ENCODE measurements at regions not wholly inside any gene's neighbourhood (a gene's known extent, or its start where the extent isn't known, plus 50 kb on each side); places are given as distances from the start of the nearest gene placed in this dataset.

DNA sequence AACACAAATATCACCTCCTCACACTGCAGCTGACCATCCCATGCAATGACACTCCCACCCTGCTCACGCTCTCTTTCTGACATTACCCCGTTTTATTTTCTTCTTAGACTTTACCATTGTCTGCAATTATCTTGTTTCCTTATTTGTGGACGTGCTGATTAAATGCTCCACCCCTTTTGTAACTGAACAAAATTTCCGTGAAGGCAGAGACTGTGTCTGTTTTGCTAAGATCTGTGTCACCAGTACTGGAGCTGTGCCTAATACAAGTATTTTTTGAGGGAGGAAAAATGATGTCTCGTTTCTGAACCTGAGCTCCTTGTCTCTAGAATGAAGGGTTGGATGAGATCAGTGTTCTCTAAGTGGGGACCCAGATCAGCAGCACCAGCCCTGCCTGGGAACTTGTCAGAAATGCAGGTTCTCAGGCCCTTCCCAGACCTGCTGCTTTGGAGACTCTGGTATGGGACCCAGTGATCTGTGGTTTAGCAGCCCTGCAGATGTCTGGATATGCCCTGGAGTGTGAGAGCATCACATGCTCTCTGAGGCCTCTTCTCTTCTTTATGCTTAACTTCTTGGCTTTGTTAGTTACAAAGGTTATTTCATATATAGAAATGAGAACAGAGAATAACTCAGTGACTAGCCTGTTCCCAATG, 181.7 kb upstream of the GAS1 start:
- no peak for DNase-seq (ENCODE audit: low read depth in 2 of 2)
- TF ChIP-seq, protein P1, sequence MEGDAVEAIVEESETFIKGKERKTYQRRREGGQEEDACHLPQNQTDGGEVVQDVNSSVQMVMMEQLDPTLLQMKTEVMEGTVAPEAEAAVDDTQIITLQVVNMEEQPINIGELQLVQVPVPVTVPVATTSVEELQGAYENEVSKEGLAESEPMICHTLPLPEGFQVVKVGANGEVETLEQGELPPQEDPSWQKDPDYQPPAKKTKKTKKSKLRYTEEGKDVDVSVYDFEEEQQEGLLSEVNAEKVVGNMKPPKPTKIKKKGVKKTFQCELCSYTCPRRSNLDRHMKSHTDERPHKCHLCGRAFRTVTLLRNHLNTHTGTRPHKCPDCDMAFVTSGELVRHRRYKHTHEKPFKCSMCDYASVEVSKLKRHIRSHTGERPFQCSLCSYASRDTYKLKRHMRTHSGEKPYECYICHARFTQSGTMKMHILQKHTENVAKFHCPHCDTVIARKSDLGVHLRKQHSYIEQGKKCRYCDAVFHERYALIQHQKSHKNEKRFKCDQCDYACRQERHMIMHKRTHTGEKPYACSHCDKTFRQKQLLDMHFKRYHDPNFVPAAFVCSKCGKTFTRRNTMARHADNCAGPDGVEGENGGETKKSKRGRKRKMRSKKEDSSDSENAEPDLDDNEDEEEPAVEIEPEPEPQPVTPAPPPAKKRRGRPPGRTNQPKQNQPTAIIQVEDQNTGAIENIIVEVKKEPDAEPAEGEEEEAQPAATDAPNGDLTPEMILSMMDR (IDR thresholded peaks at IDR 0.05; ENCODE audit: low read depth, low read length), result no peak
- H3K4me3 ChIP-seq (replicated peaks in 1 of 2; ENCODE audit: low read depth in 2 of 2, low read length in 2 of 2), result no peak overlapping the region

DNA sequence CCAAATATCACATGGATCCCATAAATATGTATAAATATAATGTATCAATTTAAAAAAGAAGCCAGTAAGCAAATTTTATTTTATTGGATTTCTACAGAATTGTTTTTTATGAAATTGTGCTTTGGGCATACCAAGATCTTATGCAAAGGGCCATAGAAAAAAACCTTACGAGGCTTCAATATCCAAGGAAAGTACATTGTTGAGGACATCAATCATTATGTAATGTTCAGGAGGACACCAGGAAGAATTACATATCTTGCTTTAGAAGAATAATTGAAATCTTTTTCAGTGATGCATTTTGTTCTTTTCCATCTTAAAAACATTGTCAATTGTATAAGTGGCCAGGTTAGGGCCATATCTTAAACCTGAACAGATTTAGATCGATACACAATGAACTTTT, 187.8 kb upstream of the GAS1 start:
- TF ChIP-seq, protein P1 (IDR thresholded peaks at IDR 0.05; ENCODE audit: low read depth, low read length), result no peak
- H3K4me3 ChIP-seq (replicated peaks in 1 of 2; ENCODE audit: low read depth in 2 of 2, low read length in 2 of 2), result no peak overlapping the region
- DNase-seq (ENCODE audit: low read depth in 2 of 2), result no peak

DNA sequence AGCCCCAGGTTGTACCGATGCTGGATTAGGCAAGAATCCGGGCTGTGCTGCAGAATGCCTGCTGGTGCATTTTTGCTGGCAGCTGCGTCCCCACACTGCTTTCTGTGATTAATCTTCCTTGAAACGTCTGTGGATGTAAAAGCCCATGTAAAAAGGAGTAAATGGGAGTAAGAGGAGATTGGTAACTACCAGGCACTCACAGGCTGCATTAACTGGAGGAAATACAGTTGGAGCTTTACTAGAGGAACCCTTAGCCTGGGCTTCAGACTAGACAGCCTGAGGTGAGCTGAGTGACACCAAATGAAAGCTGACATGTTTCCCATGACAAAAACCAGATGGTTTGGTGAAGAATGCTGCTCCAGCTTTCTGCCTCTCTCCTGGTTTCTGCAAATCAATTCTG, 190.4 kb upstream of the GAS1 start:
- TF ChIP-seq, protein P1 (IDR thresholded peaks at IDR 0.05; ENCODE audit: low read depth, low read length), result no peak
- DNase-seq (ENCODE audit: low read depth in 2 of 2), result no peak
- no peak overlapping the region for H3K4me3 ChIP-seq (replicated peaks in 1 of 2; ENCODE audit: low read depth in 2 of 2, low read length in 2 of 2)

GRCh38 chr9:87138128-87139040, 191.1 kb upstream of the GAS1 start:
- DNase-seq (ENCODE audit: low read depth in 2 of 2), result no peak
- no peak overlapping the region for H3K4me3 ChIP-seq (replicated peaks in 1 of 2; ENCODE audit: low read depth in 2 of 2, low read length in 2 of 2)
- TF ChIP-seq, protein P1 (IDR thresholded peaks at IDR 0.05; ENCODE audit: low read depth, low read length), result no peak

DNA sequence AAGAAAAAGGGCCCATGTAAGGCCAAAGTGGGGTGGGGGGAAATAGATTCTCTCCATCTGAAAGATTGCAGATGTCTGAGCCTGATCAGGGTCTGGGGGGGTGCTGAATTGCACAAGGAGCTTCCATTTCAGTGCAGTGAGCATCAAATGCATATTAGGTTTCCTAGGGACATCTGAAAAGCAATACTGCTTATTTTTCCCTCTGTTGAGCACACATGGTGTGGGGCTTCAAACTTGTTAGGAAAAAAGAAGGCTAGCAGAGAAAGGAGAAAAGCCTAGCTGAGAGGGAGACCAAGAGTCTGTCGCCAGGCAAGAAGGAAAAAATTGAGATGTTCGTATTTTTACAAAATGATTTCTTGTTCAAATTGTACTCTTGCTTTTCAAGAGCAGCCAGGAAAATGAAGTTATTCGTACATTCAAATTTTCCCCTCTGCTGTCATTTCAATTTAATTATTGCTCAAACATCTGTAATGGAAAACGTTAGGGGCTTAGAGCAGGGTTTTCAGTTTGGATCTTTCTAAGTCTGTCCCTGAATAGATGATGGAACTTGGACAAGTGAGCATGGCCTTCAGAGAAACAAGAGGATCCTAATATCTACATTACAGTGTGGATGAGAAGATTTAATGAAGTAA, 191.9 kb upstream of the GAS1 start:
- TF ChIP-seq, protein P1 (IDR thresholded peaks at IDR 0.05; ENCODE audit: low read depth, low read length), result no peak
- no peak for DNase-seq (ENCODE audit: low read depth in 2 of 2)
- no peak overlapping the region for H3K4me3 ChIP-seq (replicated peaks in 1 of 2; ENCODE audit: low read depth in 2 of 2, low read length in 2 of 2)

DNA sequence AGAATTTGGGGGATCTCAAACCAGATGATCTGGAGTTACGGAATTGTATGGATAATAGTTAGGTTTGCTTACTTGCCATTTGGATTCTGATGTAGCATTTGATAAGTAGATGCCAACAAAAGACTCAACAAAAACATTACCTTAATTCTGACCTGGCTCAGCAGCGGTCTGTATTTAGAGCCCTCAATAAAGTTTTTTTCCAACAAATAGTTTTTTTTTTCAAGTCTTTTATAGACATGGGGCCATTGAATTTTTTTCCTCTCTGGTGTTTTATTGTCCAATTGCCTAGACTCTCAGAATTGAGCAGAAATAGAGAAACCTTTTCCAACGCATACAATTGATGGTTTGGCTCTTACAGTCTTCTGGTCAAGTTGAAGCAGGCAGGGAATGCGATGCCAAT, 192.8 kb upstream of the GAS1 start:
- DNase-seq (ENCODE audit: low read depth in 2 of 2), result no peak
- TF ChIP-seq, protein P1 (IDR thresholded peaks at IDR 0.05; ENCODE audit: low read depth, low read length), result no peak
- H3K4me3 ChIP-seq (replicated peaks in 1 of 2; ENCODE audit: low read depth in 2 of 2, low read length in 2 of 2), result no peak overlapping the region
